Loucy (cell line): ENCODE measurements at regions not wholly inside any gene's neighbourhood (a gene's known extent, or its start where the extent isn't known, plus 50 kb on each side); places are given as distances from the start of the nearest gene placed in this dataset.

ENCODE experiments used
- EZH2phosphoT487 ChIP-seq: fragments of 200-600 bp; IDR thresholded peaks from 2 replicates; pipeline ENCODE4 v1.6.1; 2018; ENCODE audit warnings: antibody characterized with exemption, mild to moderate bottlenecking, moderate library complexity, borderline replicate concordance
- TF ChIP-seq, protein P1 (sequence below): fragments of 200-600 bp; sonication (generic); conservative IDR thresholded peaks from 2 replicates; pipeline ENCODE4 v1.5.1; 2014; ENCODE audit warnings: mild to moderate bottlenecking, antibody characterized with exemption, low read length

DNA sequence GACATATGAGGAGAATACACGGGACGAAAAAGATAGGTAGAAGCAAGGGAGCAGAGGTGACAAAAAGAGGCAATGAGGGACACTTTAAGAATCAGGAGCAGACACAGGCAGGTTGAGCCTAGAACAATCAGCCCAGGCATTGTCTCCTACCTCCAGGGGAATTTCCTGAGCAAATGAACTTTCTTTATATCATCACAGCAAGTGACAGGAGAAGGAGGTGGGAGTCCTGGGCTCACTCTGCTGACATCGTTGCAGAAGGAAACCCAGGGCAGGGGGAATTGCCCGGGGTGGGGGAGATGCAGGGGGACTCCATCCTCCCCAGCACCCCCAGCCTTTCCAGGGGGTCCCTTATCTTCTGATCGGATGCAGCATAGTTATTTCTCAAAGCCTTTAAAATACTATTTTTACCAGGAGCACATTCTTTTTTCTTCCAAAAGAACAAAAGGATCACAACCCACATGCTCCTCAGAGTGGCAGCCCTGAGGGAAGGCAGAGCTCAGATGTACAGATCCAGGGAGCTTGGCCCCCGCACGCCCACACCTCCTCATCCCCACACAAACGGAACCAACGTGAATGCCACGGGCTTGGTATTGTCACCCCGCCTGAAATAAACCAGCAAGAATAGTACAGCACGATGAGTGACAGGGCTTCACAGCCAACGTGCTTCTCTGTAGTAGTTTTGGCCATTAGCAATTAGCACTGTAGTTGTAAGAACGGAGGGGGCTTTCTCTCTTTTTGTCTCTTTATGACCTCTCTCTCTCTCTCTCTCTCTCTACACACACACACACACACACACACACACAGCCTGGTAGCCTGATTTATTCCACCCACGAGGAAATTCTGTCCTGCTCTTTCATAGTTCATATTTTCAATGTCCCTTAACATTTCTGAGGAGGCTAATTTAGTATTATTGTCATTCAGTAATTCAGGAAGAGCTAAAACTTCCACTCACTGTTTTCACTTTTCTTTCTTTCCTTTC, 169.5 kb upstream of the UBL3 start:
- TF ChIP-seq, protein P1, sequence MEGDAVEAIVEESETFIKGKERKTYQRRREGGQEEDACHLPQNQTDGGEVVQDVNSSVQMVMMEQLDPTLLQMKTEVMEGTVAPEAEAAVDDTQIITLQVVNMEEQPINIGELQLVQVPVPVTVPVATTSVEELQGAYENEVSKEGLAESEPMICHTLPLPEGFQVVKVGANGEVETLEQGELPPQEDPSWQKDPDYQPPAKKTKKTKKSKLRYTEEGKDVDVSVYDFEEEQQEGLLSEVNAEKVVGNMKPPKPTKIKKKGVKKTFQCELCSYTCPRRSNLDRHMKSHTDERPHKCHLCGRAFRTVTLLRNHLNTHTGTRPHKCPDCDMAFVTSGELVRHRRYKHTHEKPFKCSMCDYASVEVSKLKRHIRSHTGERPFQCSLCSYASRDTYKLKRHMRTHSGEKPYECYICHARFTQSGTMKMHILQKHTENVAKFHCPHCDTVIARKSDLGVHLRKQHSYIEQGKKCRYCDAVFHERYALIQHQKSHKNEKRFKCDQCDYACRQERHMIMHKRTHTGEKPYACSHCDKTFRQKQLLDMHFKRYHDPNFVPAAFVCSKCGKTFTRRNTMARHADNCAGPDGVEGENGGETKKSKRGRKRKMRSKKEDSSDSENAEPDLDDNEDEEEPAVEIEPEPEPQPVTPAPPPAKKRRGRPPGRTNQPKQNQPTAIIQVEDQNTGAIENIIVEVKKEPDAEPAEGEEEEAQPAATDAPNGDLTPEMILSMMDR: no peak
- no peak for TF ChIP-seq EZH2phosphoT487
